Ishikawa (cell line): ENCODE measurements at regions not wholly inside any gene's neighbourhood (a gene's known extent, or its start where the extent isn't known, plus 50 kb on each side); places are given as distances from the start of the nearest gene placed in this dataset.

ENCODE experiments used
- CEBPB ChIP-seq: IDR thresholded peaks from 2 replicates; pipeline ENCODE4 v1.6.1; 2012
- CREB1 ChIP-seq: IDR thresholded peaks from 2 replicates; pipeline ENCODE4 v1.6.1; 2012; ENCODE audit warnings: low read depth
- EGR1 ChIP-seq: IDR thresholded peaks from 2 replicates; pipeline ENCODE4 v1.6.1; 2012
- EP300 ChIP-seq: IDR thresholded peaks from 2 replicates; pipeline ENCODE4 v1.6.1; 2012; ENCODE audit warnings: borderline replicate concordance
- FOXM1 ChIP-seq: IDR thresholded peaks from 2 replicates; pipeline ENCODE4 v1.6.1; 2012; ENCODE audit warnings: low read depth, borderline replicate concordance
- MAX ChIP-seq: IDR thresholded peaks from 2 replicates; pipeline ENCODE4 v1.6.1; 2012
- NFIC ChIP-seq: IDR thresholded peaks from 2 replicates; pipeline ENCODE4 v1.6.1; 2012
- RAD21 ChIP-seq: IDR thresholded peaks from 2 replicates; pipeline ENCODE4 v1.6.1; 2012; ENCODE audit warnings: low read depth
- REST ChIP-seq: IDR thresholded peaks from 2 replicates; pipeline ENCODE4 v1.6.1; 2012; ENCODE audit warnings: low read depth, mild to moderate bottlenecking
- TAF1 ChIP-seq: IDR thresholded peaks from 2 replicates; pipeline ENCODE4 v1.6.1; 2012; ENCODE audit warnings: low read depth, mild to moderate bottlenecking
- TCF12 ChIP-seq: IDR thresholded peaks from 2 replicates; pipeline ENCODE4 v1.6.1; 2012; ENCODE audit warnings: low read depth
- TEAD4 ChIP-seq: IDR thresholded peaks from 2 replicates; pipeline ENCODE4 v1.6.1; 2012
- USF1 ChIP-seq: IDR thresholded peaks from 2 replicates; pipeline ENCODE4 v1.6.1; 2012
- YY1 ChIP-seq: IDR thresholded peaks from 2 replicates; pipeline ENCODE4 v1.6.1; 2012; ENCODE audit warnings: low read depth
- ZBTB7A ChIP-seq: IDR thresholded peaks from 2 replicates; pipeline ENCODE4 v1.6.1; 2012; ENCODE audit warnings: low read depth

- TF ChIP-seq CREB1 (no peak), FOXM1 (no peak), CEBPB (no peak), EP300 (no peak), TCF12 (no peak), ZBTB7A (no peak), YY1 (no peak), TEAD4 (no peak), USF1 (no peak), EGR1 (no peak), MAX (no peak), RAD21 (no peak)
These were observed 577.7 kb upstream of the GALNTL6 start for GRCh38 chr4:171235521-171235920.

- TF ChIP-seq ZBTB7A (no peak), CREB1 (no peak)
These were observed 592.0 kb upstream of the GALNTL6 start for GRCh38 chr4:171221181-171221580.

- no peak for TF ChIP-seq EGR1
- TF ChIP-seq EP300: no peak
- TF ChIP-seq REST: no peak
- TF ChIP-seq CEBPB: no peak
- TF ChIP-seq CREB1: no peak
- TF ChIP-seq ZBTB7A: no peak
- no peak for TF ChIP-seq TEAD4
- TF ChIP-seq YY1: no peak
- TF ChIP-seq MAX: no peak
- no peak for TF ChIP-seq FOXM1
These were observed 609.8 kb upstream of the GALNTL6 start for GRCh38 chr4:171203425-171203824.

- TF ChIP-seq NFIC (no peak), ZBTB7A (no peak), USF1 (no peak), TEAD4 (no peak), YY1 (no peak), REST (no peak), CEBPB (no peak), CREB1 (no peak), RAD21 (no peak), MAX (no peak), TAF1 (no peak), TCF12 (no peak), EGR1 (no peak), FOXM1 (no peak), EP300 (no peak)
These were observed 610.3 kb upstream of the GALNTL6 start for GRCh38 chr4:171202908-171203307.

- peak; percentile 17; the same call in 1 of the 2 replicates for TF ChIP-seq RAD21
- no peak for TF ChIP-seq CEBPB
- no peak for TF ChIP-seq USF1
These were observed 626.5 kb upstream of the GALNTL6 start for GRCh38 chr4:171186700-171187099.

- TF ChIP-seq REST (no peak), YY1 (no peak), TEAD4 (no peak), FOXM1 (no peak), EP300 (no peak), TAF1 (no peak), MAX (no peak), CREB1 (no peak), CEBPB (no peak), RAD21 (no peak), ZBTB7A (no peak), EGR1 (no peak), USF1 (no peak), NFIC (no peak), TCF12 (no peak)
These were observed 632.1 kb upstream of the GALNTL6 start for GRCh38 chr4:171181090-171181489.
